GM19395 (cell line): ENCODE measurements at regions not wholly inside any gene's neighbourhood (a gene's known extent, or its start where the extent isn't known, plus 50 kb on each side); places are given as distances from the start of the nearest gene placed in this dataset.

Source experiments
- ATAC-seq: cut with Tn5 transposase; IDR thresholded peaks from one replicate; pipeline ENCODE4 v1.9.1; 2021; ENCODE audit warnings: mild to moderate bottlenecking, moderate library complexity; ENCODE audit not compliant: unreplicated experiment

DNA sequence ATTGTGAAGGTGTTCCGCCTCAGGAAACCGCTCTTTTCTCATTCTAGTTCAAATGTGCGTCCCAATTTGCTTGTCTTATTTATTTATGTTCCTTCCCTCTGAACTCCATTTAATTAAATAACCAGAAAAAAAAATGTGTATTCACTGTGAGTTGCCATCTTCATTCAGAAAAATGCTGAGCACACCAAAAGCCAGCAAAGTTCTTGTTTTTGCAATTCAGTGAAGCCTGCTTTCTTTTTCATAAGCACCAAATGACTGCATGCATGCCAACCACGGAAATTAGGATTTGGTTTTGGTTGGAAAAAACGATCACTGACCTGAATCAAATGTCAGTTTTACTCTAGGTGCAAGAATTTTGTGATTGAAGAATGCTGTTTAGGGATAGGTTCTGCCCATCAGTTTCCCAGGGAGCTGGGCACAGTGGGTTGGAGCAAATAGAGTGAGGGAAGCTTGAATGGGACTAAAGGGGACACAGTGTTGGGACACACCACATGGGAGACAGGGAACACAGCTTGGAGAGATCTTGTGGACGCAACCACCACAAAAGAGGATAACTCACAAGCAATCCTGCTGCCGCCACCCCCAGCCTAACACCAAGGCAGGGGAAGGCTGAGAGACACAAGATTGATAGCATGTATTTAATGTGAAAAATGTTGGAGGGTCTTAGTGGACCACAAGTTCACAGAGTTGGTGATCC is 183.4 kb upstream of the GALNT2 start:
- no peak for ATAC-seq

DNA sequence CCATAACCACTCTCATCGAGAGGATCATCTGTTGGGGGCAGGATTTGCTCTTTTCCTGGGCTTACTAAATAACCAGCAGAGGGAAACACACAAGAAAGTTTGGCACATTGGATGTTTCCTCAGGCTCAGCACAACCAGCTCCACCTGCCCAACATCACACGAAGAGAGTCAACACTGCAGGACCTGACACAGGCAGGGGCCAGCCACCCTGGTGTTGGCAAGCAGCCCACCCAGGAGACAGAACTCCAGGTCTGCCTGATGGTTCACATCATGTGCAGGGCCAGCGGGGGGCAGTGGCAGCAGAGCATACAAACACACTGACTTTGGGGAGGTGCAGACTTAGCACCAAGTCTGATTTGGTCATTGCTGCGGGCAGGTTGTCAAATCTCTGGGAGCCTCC is 182.3 kb upstream of the GALNT2 start:
- no peak for ATAC-seq

DNA sequence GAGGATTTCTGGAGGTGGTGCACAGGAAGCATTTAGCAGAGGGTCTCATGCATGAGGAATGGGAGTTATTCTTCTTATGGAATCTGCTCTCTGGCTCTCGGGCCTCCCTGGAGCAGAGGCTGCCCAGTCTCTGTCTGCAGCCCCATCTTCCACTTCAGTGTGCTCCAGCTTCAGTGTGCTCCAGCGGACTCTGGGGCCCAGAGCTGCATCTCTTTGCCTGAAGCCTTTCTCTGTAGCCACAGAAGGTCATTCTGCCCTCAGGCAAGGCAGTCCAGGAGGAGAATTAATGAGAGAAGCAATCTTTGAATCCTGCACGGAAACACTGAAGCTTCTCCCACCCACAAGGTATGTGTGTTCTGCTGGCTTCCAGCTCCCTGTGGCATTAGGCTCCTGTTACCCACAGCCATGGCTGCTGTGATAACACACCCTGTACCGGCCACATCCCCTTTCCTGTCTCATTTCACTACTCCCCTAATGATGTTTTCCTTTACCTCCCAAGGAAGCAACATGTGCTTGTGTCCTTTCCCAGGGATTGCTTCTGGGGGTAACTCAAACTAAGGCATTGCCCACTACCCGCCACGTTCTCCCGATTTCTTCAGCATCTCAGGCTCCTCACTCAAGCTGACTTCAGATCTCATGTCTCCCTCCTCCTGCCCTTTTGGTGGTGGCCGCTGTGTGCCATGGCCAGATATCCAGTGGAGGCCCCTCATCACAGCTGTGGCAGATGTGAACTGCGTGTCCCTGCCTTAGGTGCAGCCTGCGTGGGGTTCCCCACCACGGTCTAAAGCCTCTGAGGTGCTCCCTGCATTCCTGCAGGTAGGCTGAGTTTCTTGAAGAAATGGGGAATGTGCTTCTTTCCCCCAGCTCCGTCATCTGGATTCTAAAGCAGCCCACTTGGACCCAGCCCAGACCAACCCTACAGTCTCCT is 181.2 kb upstream of the GALNT2 start:
- ATAC-seq: no peak

DNA sequence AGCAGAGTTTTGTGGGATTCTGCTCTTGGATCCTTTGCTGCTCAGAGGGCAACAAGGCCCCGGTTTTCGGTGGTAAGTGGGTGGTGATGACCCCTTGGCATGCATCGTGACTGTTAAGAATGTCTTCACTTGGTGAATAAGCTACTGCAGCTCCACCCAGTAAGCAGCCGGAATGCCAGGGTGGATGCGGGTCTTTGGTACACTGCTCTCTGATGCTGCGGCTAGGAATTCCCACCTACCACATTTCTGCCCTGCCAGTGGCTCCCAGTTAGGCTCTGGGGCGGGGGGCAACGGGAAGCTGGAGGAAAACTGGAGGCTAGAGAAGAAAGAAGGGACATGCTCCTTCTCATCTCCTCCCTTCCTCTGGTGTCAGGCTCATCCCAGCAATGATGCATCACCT is 180.4 kb upstream of the GALNT2 start:
- no peak for ATAC-seq

DNA sequence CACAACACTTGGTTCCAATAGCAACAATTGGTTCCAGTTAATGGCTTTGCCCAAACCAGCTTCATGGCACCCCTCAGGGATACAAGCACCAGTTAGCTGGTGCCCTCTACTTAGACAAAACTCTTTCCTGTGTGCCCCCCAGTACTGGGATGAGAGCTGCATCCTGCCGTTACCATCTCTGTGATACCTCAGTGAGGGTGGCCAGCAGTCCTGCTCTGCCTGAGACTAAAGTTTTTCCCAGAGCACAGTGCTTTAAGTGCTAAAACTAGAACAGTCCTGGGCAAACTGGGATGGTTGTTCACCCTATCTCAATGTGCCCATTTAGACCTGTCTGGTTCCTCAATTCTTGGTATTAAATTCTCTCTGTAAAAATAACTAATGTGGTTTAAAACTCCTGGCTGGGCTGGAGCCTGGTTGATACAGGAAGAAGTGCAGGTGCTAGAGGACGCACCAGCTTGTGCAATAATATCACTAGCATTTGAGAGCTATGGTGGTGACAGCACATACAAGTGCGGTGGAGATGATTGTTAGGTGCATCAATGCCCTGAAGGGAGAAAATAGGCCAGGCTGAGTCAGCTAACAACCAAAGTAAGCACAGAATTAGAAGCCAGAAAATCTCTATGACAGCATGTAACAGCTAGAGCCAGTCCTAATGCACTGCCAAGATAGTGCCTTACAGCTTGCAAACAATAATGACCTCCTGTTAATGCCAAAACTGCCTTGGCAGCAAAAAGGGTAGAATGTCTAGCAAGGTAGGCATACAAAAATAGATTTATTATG is 179.8 kb upstream of the GALNT2 start:
- ATAC-seq: no peak

DNA sequence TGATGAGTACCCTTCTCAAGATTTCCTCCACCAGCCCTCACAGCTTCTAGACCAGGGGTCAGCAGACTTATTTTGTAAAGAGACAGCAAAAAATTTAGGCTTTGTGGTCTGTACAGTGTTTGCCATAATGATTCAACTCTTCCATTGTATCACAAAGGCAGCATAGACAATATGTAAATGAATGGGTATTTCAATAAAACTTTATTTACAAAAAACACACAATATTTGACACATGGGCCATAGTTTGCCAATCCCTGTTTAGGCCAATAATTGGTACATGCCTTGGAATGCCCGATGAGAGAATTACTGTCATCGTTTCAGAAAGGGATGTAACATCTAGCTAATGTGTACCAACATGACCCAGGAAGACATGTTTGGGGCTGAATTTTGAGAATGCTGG is 178.9 kb upstream of the GALNT2 start:
- ATAC-seq: no peak

DNA sequence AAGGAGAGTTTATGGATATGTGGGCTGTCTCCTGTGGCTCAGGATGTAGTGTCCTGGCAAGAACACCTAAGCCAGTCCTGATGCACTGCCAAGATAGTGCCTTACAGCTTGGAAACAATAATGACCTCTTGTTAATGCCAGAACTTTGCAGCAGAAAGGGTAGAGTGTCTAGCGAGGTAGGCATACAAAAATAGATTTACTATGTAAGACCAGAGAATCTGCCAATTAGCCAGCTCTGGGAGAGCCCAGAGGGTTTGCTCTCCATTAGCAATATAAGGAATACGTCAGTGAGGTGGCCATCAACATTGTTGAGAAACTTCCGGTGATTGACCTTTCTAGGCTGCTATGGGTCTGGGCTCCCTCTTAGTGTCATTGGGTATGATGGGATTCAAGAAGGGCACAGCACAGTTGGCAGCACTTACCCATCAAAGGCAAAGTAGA is 178.5 kb upstream of the GALNT2 start:
- no peak for ATAC-seq

DNA sequence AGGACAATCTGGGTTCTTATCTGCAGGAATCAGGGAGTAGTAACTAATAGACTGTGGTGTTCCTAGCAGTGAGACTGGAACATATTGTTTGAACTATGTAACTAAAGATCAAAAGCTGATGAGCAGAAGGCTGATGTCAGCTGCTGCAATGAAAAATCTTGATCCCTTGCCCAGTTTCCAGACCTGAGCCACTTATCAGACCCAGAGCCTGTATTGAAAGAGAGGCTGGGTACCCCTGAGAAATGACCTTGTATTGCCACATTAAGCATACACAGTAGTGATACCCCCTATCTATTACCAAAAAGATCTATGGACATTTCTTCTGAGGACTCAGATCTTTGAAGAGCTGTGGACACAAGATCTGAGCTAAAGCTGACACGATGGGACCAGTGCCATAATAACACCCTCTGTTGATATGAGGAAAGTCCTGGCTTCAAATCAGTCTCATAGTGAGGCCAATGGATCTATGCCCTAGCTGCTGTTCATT is 178.0 kb upstream of the GALNT2 start:
- no peak for ATAC-seq

DNA sequence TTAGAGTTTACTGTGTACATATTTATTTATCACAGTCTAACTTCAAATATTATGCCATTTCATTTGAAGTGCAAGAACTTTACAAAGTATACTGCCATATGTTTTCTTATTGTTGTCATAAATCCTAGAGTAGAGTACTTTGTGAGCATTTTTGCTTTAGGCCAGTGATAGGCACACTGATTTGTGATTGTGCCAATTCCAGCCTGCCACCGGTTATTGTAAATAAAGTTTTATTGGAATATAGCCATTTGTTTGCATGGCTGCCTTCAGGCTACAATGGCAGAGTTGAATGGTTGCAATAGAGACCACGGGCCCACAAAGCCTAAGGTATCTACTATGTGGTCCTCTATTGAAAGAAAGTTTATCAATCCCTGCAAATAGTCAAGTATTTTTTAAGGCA is 175.8 kb upstream of the GALNT2 start:
- ATAC-seq: no peak

DNA sequence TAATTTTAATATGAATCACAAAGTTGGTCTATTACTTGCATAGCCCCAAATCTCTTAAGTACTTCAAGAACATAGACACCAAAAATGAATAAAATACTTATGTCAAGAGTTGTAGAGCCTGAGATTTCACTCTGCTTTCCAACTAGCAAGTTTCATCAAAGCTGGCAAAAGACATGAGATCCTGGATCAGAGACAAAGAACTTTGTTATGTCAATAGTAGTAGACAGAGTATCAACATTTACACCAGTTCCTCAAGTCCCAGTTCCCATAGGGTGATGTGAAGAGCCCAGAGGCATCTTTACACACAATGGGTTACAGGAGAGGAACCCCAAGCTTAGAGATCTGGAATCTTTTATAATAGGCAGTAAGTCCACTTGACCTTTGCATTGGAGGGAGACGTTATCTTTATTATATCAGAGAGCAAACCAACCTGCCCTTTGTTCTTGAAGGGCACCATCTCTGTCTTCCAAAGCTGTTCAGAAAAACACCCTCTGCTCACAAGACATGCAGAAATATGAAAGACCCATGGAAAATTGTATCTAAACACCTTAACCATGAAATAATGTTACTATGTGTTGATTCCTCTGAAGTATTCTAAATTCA is 174.4 kb upstream of the GALNT2 start:
- no peak for ATAC-seq

DNA sequence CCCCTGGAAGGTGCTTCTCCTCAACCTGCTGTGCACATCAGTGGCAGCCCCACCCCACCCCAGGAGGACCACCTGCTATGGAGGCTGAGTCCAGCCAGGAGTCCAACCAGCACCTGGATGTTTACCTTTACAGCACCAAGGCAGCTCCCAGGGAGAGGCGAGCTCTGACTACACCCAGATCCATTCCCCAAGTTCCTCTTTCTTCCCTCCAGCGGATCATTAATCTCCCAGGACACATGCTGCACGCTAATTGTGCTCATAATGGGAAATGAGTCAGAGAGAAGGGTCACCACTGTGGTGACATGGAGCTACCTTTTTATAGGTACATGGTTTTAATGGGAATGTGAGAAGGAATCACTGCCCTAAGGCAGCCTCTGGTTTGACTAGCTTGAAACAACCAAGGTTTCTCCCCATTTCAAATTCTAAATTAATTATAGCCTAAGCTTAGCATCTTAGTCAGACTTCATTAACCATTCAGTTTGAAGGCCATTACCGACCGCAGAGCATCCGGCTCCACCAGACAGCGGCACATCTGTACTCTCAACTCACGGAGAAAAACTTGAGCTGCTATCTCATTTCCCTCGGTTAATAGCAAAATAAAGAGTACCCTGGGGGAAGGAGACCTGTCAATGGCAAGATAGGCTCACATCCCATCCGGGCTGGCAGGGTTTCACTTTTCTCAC is 173.1 kb upstream of the GALNT2 start:
- ATAC-seq: no peak

DNA sequence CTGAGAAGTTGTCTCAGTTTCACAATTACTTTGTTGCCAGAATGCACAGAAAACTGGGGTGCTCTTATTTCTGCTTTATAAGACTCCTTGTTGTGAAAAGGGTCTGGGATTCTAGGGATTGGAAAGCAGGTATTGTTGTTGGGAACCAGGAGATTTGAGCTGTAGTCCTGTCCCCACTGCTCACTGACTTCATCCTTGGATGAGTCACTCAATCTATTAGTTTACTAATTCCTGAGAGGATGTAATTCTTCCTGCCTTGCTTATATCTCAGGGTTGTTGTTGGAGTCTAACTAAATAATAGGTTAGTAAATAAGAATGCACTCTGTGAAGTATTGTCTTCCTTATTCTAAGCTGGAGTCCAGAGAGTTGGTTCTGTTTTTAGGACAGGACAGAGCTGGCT is 172.5 kb upstream of the GALNT2 start:
- ATAC-seq: no peak

DNA sequence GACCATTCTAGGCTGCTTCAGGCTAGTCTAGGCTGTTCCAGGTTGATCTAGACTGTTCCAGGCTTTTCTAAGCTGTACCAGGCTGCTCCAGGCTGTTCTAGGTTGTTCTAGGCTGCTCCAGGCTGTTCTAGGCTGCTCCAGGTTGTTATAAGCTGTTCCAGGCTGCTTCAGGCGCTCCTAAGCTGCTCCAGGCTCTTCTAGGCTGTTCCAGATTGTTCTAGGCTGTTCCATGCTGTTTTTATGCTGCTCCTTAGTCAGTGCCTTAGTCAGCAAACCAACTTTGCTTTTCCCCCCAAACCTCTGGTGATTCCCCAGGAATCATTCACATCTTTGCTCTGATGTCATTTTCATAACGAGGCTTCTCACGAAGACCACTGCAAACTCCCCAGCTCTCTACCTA is 171.4 kb upstream of the GALNT2 start:
- ATAC-seq: no peak

DNA sequence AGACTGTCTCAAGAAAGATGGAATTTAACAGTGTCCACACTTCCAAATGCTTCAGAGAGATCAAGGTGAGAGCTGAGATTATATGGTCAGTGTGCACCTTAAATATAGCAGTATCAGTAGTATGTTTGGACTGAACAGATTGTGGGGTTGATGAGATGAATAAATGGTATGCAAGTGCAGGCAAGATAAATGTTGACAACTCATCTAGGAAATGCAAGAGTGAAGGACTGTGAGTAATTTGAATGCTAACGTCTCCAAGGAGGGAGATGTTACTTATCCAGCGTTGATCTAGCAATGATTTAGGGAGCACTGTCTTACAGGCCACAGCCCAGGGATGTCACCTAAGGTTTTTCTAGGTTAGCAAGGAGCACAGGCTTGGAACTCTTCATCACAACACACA is 170.7 kb upstream of the GALNT2 start:
- ATAC-seq: no peak

DNA sequence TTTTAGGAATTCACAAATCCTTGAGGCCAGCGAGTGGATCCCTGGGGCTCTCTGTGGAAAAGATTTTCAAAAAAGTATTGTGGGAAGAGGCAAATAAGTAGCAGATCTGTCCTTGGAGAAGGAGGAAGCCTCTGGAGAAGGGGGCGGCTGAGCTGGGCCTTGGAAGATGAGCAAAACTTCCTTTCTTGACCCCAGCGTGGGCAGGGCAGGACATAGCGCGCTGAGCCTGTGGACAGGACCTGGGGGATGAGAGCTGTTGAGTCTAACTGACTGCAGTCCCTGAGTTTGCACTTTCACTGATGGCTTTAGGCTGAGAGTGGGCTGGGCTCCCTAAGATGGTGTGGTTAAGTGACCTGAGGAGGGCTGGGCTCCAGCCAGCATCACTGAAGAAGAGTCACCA is 170.2 kb upstream of the GALNT2 start:
- ATAC-seq: no peak

DNA sequence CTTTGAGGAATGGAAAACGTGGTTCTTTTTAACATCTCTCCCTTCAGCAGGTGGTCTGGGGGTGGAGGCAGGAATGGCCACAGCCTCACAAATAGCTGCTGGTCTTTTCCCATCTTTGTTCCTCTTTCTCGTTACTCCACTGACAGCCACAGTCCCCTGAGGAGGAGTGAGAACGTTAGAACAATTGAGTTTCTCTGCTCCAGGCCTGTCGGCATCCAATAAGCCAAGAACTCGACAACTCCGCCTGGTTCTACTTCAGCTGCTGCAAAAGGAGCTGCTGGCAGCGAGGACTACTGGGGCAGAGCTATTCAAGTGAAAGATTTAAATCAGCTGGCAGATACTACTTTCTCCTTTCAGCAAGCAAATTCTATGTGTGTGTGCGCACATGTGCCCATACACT is 169.5 kb upstream of the GALNT2 start:
- no peak for ATAC-seq

DNA sequence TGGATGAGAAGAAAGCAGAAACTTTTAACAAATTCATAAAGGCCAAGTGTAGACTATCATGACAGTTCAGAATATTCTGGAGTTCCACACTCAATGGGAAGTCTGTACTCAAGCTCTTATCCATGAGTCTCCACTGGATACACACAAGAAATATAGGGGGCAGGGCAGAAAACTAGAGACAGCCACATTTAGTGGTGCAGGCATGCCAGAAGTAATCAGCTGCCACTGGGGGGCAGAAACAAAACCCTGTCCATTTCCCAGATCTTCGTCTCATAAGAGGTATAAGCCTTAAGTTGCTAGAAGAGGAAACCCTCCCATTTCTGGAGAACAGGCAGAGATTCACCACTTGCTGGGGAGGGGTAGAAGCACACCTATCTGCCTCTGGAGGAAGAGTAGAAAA is 166.8 kb upstream of the GALNT2 start:
- ATAC-seq: no peak

DNA sequence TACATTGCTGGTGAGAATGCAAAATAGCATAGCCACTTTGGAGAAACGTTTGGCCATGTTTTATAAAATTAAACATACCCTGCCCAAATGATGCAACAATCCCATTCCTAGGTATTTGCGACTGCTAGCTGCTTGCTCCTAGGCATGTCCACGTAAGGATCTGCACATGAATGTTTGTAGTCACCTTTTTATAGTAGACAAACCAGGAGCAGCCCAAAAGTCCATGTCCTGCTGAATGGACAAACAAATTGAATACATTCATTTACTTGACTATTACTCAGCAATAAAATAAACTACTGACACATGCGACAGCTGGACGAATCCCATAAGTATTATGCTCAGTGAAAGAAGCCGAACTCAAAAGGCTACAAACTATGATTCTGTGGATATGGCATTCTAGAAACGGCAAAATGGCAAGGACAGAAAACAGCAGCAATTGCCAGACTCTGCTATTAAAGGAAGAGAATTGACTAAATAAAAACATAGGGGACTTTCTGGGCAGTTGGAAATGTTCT is 161.9 kb upstream of the GALNT2 start:
- ATAC-seq: no peak

DNA sequence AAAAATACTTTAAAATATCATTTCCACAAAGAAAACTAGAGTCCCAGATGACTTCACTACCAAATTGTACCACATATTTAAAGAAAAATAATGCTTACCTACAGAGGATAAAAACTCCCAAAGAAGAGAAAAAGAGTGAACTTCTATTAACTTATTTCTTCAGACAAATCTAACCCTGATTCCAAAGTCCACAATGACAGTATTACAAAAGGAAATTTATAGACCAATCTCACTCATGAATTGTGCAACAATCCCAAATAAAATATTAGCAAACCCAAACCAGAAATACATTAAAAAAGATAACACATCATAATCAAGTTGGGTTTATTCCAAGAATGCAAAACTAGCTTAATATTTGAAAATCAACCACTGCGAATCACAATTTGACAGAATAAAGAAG is 161.4 kb upstream of the GALNT2 start:
- ATAC-seq: no peak
